Parathyroid adenoma (tissue), 2 donors: ENCODE measurements at regions not wholly inside any gene's neighbourhood (a gene's known extent, or its start where the extent isn't known, plus 50 kb on each side); places are given as distances from the start of the nearest gene placed in this dataset.

Experiments used
- H2AFZ ChIP-seq: fragments of 300-600 bp; sonication (generic); one replicate; pipeline ENCODE4 v1.7.0; 2017; ENCODE audit warnings: antibody characterized with exemption, mild to moderate bottlenecking
- H3K27ac ChIP-seq: fragments of 300-600 bp; sonication (generic); one replicate; pipeline ENCODE4 v1.7.0; 2017
- H3K27me3 ChIP-seq: fragments of 300-600 bp; sonication (generic); one replicate; pipeline ENCODE4 v1.7.0; 2017; ENCODE audit warnings: low read length; ENCODE audit not compliant: control insufficient read depth, insufficient read depth
- H3K36me3 ChIP-seq: fragments of 300-600 bp; sonication (generic); one replicate; pipeline ENCODE4 v1.7.0; 2017; ENCODE audit warnings: low read length; ENCODE audit not compliant: control insufficient read depth, insufficient read depth
- H3K4me1 ChIP-seq: fragments of 300-600 bp; sonication (generic); one replicate; pipeline ENCODE4 v1.7.0; 2017; ENCODE audit warnings: control low read depth
- H3K4me2 ChIP-seq: fragments of 300-600 bp; sonication (generic); one replicate; pipeline ENCODE4 v1.7.0; 2017; ENCODE audit warnings: low read length
- H3K4me3 ChIP-seq: fragments of 300-600 bp; sonication (generic); one replicate; pipeline ENCODE4 v1.7.0; 2017; ENCODE audit warnings: low read depth, low read length
- H3K79me2 ChIP-seq: fragments of 300-600 bp; sonication (generic); one replicate; pipeline ENCODE4 v1.7.0; 2017; ENCODE audit warnings: control low read depth
- H3K9ac ChIP-seq: fragments of 300-600 bp; sonication (generic); one replicate; pipeline ENCODE4 v1.7.0; 2017; ENCODE audit warnings: mild to moderate bottlenecking
- H3K9me3 ChIP-seq: fragments of 300-600 bp; sonication (generic); one replicate; pipeline ENCODE4 v1.7.0; 2017; ENCODE audit warnings: low read length; ENCODE audit not compliant: control insufficient read depth
- CTCF ChIP-seq: fragments of 300-600 bp; sonication (generic); IDR thresholded peaks from one replicate; pipeline ENCODE4 v1.7.0; 2017; ENCODE audit warnings: antibody characterized with exemption, mild to moderate bottlenecking
- donor health status: primary hyperparathyroidism.

DNA sequence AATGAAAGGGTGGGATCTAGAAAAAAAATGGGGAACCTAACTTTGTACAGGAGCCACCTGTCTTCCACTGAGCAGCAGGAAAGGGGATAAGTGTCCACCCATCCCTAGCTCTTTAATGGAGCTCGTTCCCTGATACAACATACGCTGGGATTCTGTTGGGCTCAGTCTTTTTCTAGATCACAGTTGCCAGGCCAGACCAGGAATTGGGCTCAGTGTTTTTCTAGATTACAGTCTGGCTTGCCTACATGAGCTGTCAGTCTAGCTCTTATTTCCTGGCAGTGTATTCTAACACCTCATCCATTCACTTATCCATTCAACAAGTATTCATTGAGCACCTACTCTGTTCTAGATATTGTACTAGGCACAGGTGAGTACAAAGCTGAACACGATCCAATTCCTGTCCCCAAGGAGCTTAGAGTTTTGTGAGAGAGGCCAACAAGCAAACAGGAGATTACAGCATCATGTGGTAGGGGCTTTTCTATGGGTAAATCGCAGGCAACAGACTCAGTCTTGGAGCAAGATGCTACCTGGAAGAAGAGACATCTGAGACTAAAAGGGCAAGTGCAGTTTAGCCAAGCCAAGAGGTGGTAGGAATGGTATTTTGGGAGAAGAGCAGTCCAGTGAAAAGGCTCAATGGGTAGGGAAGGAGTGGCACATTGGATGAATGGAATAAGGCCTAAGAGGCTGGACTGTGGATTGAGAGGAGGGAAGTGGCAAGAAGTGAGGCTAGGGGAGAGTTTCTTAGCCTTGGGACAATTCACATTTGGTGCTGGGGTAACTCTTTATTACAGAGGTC, 138.0 kb upstream of the HS3ST2 start:
- H3K27me3 ChIP-seq: peaks cover 3% of the 10 kb centered on the region
- no peak overlapping the region for H3K4me2 ChIP-seq
- no peak overlapping the region for H2AFZ ChIP-seq
- H3K4me3 ChIP-seq: no peak overlapping the region
- H3K36me3 ChIP-seq: no peaks in the 10 kb centered on the region
- no peaks in the 10 kb centered on the region for H3K79me2 ChIP-seq
- no peak overlapping the region for H3K9ac ChIP-seq
- H3K9me3 ChIP-seq: no peaks in the 10 kb centered on the region
- H3K27ac ChIP-seq: no peak overlapping the region
- no peak for TF ChIP-seq CTCF
- H3K4me1 ChIP-seq: no peaks in the 10 kb centered on the region

- Histone ChIP-seq H3K27ac (no peak overlapping the region), H3K9ac (no peak overlapping the region), H3K79me2 (no peaks in the 10 kb centered on the region), H3K4me3 (no peak overlapping the region), H3K4me1 (no peaks in the 10 kb centered on the region), H3K9me3 (no peaks in the 10 kb centered on the region), H3K36me3 (no peaks in the 10 kb centered on the region), H3K27me3 (peaks cover 3% of the 10 kb centered on the region), H3K4me2 (no peak overlapping the region), H2AFZ (no peak overlapping the region)
- TF ChIP-seq CTCF: no peak
Measured at GRCh38 chr16:22677024-22677830, 136.7 kb upstream of the HS3ST2 start.

GRCh38 chr16:22678311-22678710, 135.7 kb upstream of the HS3ST2 start:
- Histone ChIP-seq H3K79me2 (no peaks in the 10 kb centered on the region), H3K27ac (no peak overlapping the region), H3K27me3 (peaks cover 3% of the 10 kb centered on the region), H3K9ac (no peak overlapping the region), H3K4me3 (no peak overlapping the region), H3K36me3 (no peaks in the 10 kb centered on the region), H2AFZ (no peak overlapping the region), H3K4me1 (no peaks in the 10 kb centered on the region), H3K9me3 (no peaks in the 10 kb centered on the region), H3K4me2 (no peak overlapping the region)
- no peak for TF ChIP-seq CTCF

- TF ChIP-seq CTCF: no peak
- H3K79me2 ChIP-seq: no peaks in the 10 kb centered on the region
Measured at GRCh38 chr16:22681554-22682291, 132.2 kb upstream of the HS3ST2 start.

More at GRCh38 chr16:22681554-22682291, 132.2 kb upstream of the HS3ST2 start:
- Histone ChIP-seq H3K4me1 (no peaks in the 10 kb centered on the region), H3K4me2 (no peak overlapping the region), H3K27me3 (peaks cover 3% of the 10 kb centered on the region), H3K9me3 (no peaks in the 10 kb centered on the region), H3K36me3 (no peaks in the 10 kb centered on the region), H3K9ac (no peak overlapping the region), H2AFZ (no peak overlapping the region), H3K4me3 (no peak overlapping the region), H3K27ac (no peak overlapping the region)
